HTR-8/SVneo (cell line): ENCODE measurements at regions not wholly inside any gene's neighbourhood (a gene's known extent, or its start where the extent isn't known, plus 50 kb on each side); places are given as distances from the start of the nearest gene placed in this dataset.
A peak's percentile ranks its signal among the peaks of the same experiment; 100 is the strongest.

Experiments used
- DNase-seq: peaks from one replicate; pipeline ENCODE4 v3.0.0; 2011; ENCODE audit warnings: low spot score, mixed read lengths; ENCODE audit not compliant: insufficient read length
- FAIRE-seq: peaks from 2 replicates; lab custom pipeline; 2011; peaks lifted over from hg19 to GRCh38; lab: Jason Lieb, UNC

GRCh38 chr2:42932271-42933151, 140.1 kb upstream of the HAAO start:
- no peak for DNase-seq
- no peak for FAIRE-seq

GRCh38 chr2:42931818-42932195, 139.4 kb upstream of the HAAO start:
- no peak for FAIRE-seq
- DNase-seq, result no peak

GRCh38 chr2:42931146-42931817, 138.9 kb upstream of the HAAO start:
- no peak for DNase-seq
- no peak for FAIRE-seq

GRCh38 chr2:42930025-42930581, 137.7 kb upstream of the HAAO start:
- FAIRE-seq (no peak), DNase-seq (no peak)

- no peak for DNase-seq
- no peak for FAIRE-seq
These were observed 137.2 kb upstream of the HAAO start for GRCh38 chr2:42929546-42930024.

- FAIRE-seq, result no peak
- DNase-seq, result no peak
These were observed 136.5 kb upstream of the HAAO start for GRCh38 chr2:42928692-42929545.

GRCh38 chr2:42928161-42928691, 135.8 kb upstream of the HAAO start:
- no peak for DNase-seq
- no peak for FAIRE-seq

- no peak for DNase-seq
- FAIRE-seq, result no peak
These were observed 135.2 kb upstream of the HAAO start for GRCh38 chr2:42927334-42928160.

GRCh38 chr2:42926434-42927333, 134.3 kb upstream of the HAAO start:
- no peak for FAIRE-seq

GRCh38 chr2:42925742-42926433, 133.5 kb upstream of the HAAO start:
- DNase-seq, result no peak
- no peak for FAIRE-seq

More at GRCh38 chr2:42926434-42927333, 134.3 kb upstream of the HAAO start:
- DNase-seq, result no peak

- no peak for FAIRE-seq
- DNase-seq, result no peak
These were observed 132.1 kb upstream of the HAAO start for GRCh38 chr2:42924418-42924886.

- FAIRE-seq, result no peak
- DNase-seq, result no peak
These were observed 131.4 kb upstream of the HAAO start for GRCh38 chr2:42923580-42924417.

- FAIRE-seq, result peak; percentile 16
These were observed 130.6 kb upstream of the HAAO start for GRCh38 chr2:42922790-42923579.

GRCh38 chr2:42922293-42922692, 129.9 kb upstream of the HAAO start:
- DNase-seq, result no peak
- no peak for FAIRE-seq

More at GRCh38 chr2:42922790-42923579, 130.6 kb upstream of the HAAO start:
- no peak for DNase-seq

- no peak for FAIRE-seq
- no peak for DNase-seq
These were observed 129.3 kb upstream of the HAAO start for GRCh38 chr2:42921721-42922120.

GRCh38 chr2:42921147-42921520, 128.8 kb upstream of the HAAO start:
- no peak for DNase-seq
- no peak for FAIRE-seq
